H1 (cell line): ENCODE measurements at regions not wholly inside any gene's neighbourhood (a gene's known extent, or its start where the extent isn't known, plus 50 kb on each side); places are given as distances from the start of the nearest gene placed in this dataset.

Experiments used
- CEBPB ChIP-seq: IDR thresholded peaks from 2 replicates; pipeline ENCODE4 v1.6.1; 2012; ENCODE audit warnings: low read depth, low read length
- CTCF ChIP-seq, 3 experiments: IDR thresholded peaks; 1 replicate in 2 of 3; 2 replicates in 1 of 3; pipeline versions ENCODE4 v1.5.1 to v1.6.1; 2011; ENCODE audit warnings: low read length in 3 of 3, mild to moderate bottlenecking in 3 of 3, inconsistent platforms in 2 of 3, low read depth in 1 of 3, moderate library complexity in 1 of 3; ENCODE audit not compliant: insufficient read depth in 1 of 3; ENCODE audit errors: control extremely low read depth in 1 of 3
- JUND ChIP-seq: IDR thresholded peaks from 2 replicates; pipeline ENCODE4 v1.6.1; 2011; ENCODE audit warnings: mild to moderate bottlenecking, improper control_type of control experiment, low read length
- POU5F1 ChIP-seq: IDR thresholded peaks from 2 replicates; pipeline ENCODE4 v1.6.1; 2011; ENCODE audit warnings: low read depth, mild to moderate bottlenecking, low read length, moderate library complexity
- SP1 ChIP-seq: IDR thresholded peaks from 2 replicates; pipeline ENCODE4 v1.6.1; 2011; ENCODE audit warnings: low read depth, low read length
- SUZ12 ChIP-seq: fragments of 200-600 bp; sonication (generic); IDR thresholded peaks from 2 replicates; pipeline ENCODE4 v1.6.1; 2012; ENCODE audit warnings: mild to moderate bottlenecking, inconsistent platforms, low read length, moderate library complexity, mixed read lengths
- TAF1 ChIP-seq: IDR thresholded peaks from 2 replicates; pipeline ENCODE4 v1.6.1; 2011; ENCODE audit warnings: mild to moderate bottlenecking, low read depth, low read length
- YY1 ChIP-seq: IDR thresholded peaks from 2 replicates; pipeline ENCODE4 v1.6.1; 2011; ENCODE audit warnings: low read depth, mild to moderate bottlenecking, low read length

GRCh38 chr14:55513491-55513890 lies 66.5 kb upstream of the KTN1 start:
- TF ChIP-seq TAF1, result no peak
- no peak for TF ChIP-seq POU5F1
- no peak for TF ChIP-seq YY1
- TF ChIP-seq CTCF (IDR thresholded peaks at IDR 0.05; ENCODE audit: control extremely low read depth in 1 of 3, insufficient read depth in 1 of 3, low read depth in 1 of 3, low read length in 3 of 3), result no peak
- TF ChIP-seq CEBPB, result no peak
- no peak for TF ChIP-seq JUND
- no peak for TF ChIP-seq SUZ12
- TF ChIP-seq SP1, result no peak
